Neuronal stem cell (in vitro differentiated cells): ENCODE measurements at regions not wholly inside any gene's neighbourhood (a gene's known extent, or its start where the extent isn't known, plus 50 kb on each side); places are given as distances from the start of the nearest gene placed in this dataset.

Experiments used
- DNase-seq: peaks from one replicate; pipeline ENCODE4 v3.0.0-alpha.2; 2013; ENCODE audit warnings: low spot score
- H2AFZ ChIP-seq: one replicate; pipeline ENCODE4 v1.6.1; 2013; ENCODE audit warnings: mild to moderate bottlenecking, low read length, inconsistent platforms
- H2AK5ac ChIP-seq: 2 replicates; pipeline ENCODE4 v1.6.1; 2013; ENCODE audit warnings: low read depth, mild to moderate bottlenecking, inconsistent platforms, low read length, moderate library complexity, mixed read lengths
- H2BK120ac ChIP-seq: 2 replicates; pipeline ENCODE4 v1.6.1; 2013; ENCODE audit warnings: low read depth, mild to moderate bottlenecking, inconsistent platforms, low read length, moderate library complexity, mixed read lengths
- H2BK12ac ChIP-seq: one replicate; pipeline ENCODE4 v1.6.1; 2013; ENCODE audit warnings: low read length, inconsistent platforms
- H2BK15ac ChIP-seq: 2 replicates; pipeline ENCODE4 v1.6.1; 2013; ENCODE audit warnings: mild to moderate bottlenecking, low read length, inconsistent platforms, mixed read lengths
- H2BK5ac ChIP-seq: one replicate; pipeline ENCODE4 v1.6.1; 2013; ENCODE audit warnings: inconsistent platforms, mild to moderate bottlenecking, low read length, moderate library complexity
- H3K14ac ChIP-seq: one replicate; pipeline ENCODE4 v1.6.1; 2013; ENCODE audit warnings: low read length, inconsistent platforms
- H3K18ac ChIP-seq: 2 replicates; pipeline ENCODE4 v1.6.1; 2013; ENCODE audit warnings: low read length, inconsistent platforms
- H3K23ac ChIP-seq: 2 replicates; pipeline ENCODE4 v1.6.1; 2013; ENCODE audit warnings: low read depth, mild to moderate bottlenecking, mixed read lengths, low read length, inconsistent platforms; ENCODE audit not compliant: poor library complexity
- H3K27ac ChIP-seq: replicated peaks from 3 replicates; pipeline ENCODE4 v1.5.1; 2013; ENCODE audit warnings: low read length, inconsistent platforms
- H3K27me3 ChIP-seq, 3 experiments: 2 replicates each; pipeline ENCODE4 v1.6.1; 2013; ENCODE audit warnings: low read length in 3 of 3, mild to moderate bottlenecking in 2 of 3, inconsistent platforms in 1 of 3, low read depth in 1 of 3, mixed read lengths in 1 of 3, moderate library complexity in 1 of 3; ENCODE audit not compliant: control insufficient read depth in 3 of 3, insufficient read depth in 3 of 3
- H3K36me3 ChIP-seq, 2 donors: replicated peaks in 1 of 2; 2 replicates each; pipeline ENCODE4 v1.6.1; 2013; ENCODE audit warnings: low read length in 2 of 2; ENCODE audit not compliant: control insufficient read depth in 2 of 2, insufficient read depth in 2 of 2
- H3K4ac ChIP-seq: 2 replicates; pipeline ENCODE4 v1.6.1; 2013; ENCODE audit warnings: inconsistent platforms, mild to moderate bottlenecking, low read length, moderate library complexity
- H3K4me1 ChIP-seq, 2 donors: 1 replicate in 1 of 2; 2 replicates in 1 of 2; pipeline ENCODE4 v1.6.1; 2013; ENCODE audit warnings: low read length in 2 of 2, low read depth in 1 of 2; ENCODE audit not compliant: control insufficient read depth in 2 of 2, insufficient read depth in 1 of 2
- H3K4me2 ChIP-seq: one replicate; pipeline ENCODE4 v1.6.1; 2013; ENCODE audit warnings: mild to moderate bottlenecking, low read length, inconsistent platforms; ENCODE audit not compliant: insufficient read depth, poor library complexity, severe bottlenecking
- H3K4me3 ChIP-seq, 2 donors: 2 replicates each; pipeline ENCODE4 v1.5.1; 2013; ENCODE audit warnings: low read length in 2 of 2, mild to moderate bottlenecking in 2 of 2, inconsistent platforms in 1 of 2, moderate library complexity in 1 of 2
- H3K79me1 ChIP-seq: one replicate; pipeline ENCODE4 v1.6.1; 2013; ENCODE audit warnings: low read depth, mild to moderate bottlenecking, inconsistent platforms, low read length, moderate library complexity
- H3K9ac ChIP-seq: one replicate; pipeline ENCODE4 v1.6.1; 2013; ENCODE audit warnings: mild to moderate bottlenecking, low read depth, low read length, inconsistent platforms; ENCODE audit not compliant: poor library complexity
- H3K9me3 ChIP-seq, 2 donors: replicated peaks in 1 of 2; 2 replicates each; pipeline versions ENCODE3 to v1.6.1; 2013; ENCODE audit warnings: low read length in 2 of 2, mild to moderate bottlenecking in 2 of 2, inconsistent platforms in 1 of 2, low read depth in 1 of 2, mixed read lengths in 1 of 2, moderate library complexity in 1 of 2; ENCODE audit not compliant: control insufficient read depth in 2 of 2, insufficient read depth in 1 of 2
- H4K8ac ChIP-seq: one replicate; pipeline ENCODE4 v1.6.1; 2013; ENCODE audit warnings: low read depth, mild to moderate bottlenecking, inconsistent platforms, low read length, moderate library complexity
- H4K91ac ChIP-seq: one replicate; pipeline ENCODE4 v1.6.1; 2013; ENCODE audit warnings: low read length, low read depth, mild to moderate bottlenecking, inconsistent platforms; ENCODE audit not compliant: poor library complexity
- WGBS, 2 donors: extraction: QIAGEN DNeasy Blood & Tissue Kit; methylation state at CpG; one replicate each; pipeline ENCODE4 v1.1.7; 2013; ENCODE audit warnings: missing lambda C conversion rate in 2 of 2, mixed read lengths in 1 of 2; ENCODE audit not compliant: insufficient read length in 2 of 2, insufficient replicate concordance in 1 of 2; ENCODE audit errors: extremely low coverage in 2 of 2; 5-methylcytosine and 5-hydroxymethylcytosine counted together

DNA sequence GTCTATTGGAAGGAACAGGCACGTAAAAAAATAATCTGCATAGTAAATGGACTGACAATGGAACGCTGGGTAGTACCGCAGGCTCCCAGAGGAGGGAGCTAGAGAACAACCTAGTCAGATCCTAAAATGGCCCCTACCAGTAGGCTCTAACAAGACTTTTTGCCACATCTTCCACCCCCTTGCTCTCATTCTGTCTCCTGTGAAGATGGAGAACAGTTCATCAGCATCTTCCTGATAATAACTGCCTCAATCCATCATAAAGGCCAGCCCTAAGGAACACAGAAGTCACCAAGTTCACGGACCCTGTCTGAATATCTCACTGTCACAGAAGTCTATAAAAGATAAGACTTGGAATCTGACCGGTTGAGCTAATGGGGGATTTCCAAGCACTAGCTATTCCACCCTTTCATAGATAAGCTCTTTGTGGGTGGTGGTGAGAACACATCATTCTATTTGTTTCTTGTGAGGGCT lies 133.4 kb downstream of the SLC1A3 start:
- Histone ChIP-seq H3K9me3 (no peaks in the 10 kb centered on the region), H2BK120ac (no peak overlapping the region), H4K8ac (no peak overlapping the region), H3K4ac (no peak overlapping the region), H3K36me3 (no peaks in the 10 kb centered on the region), H3K4me2 (no peak overlapping the region), H2BK5ac (no peak overlapping the region), H2AFZ (peak overlapping the region; percentile 62), H2BK12ac (no peak overlapping the region), H3K4me1 (peaks cover 1 to 4% of the 10 kb centered on the region in 2 donors), H3K14ac (no peak overlapping the region), H3K23ac (no peak overlapping the region), H2AK5ac (no peak overlapping the region), H3K4me3 (no peak overlapping the region), H4K91ac (no peak overlapping the region), H3K27ac (no peak overlapping the region), H3K27me3 (peaks cover 0 to 40% (median 7%) of the 10 kb centered on the region in 3 experiments), H3K18ac (no peak overlapping the region), H3K79me1 (no peaks in the 10 kb centered on the region), H2BK15ac (no peak overlapping the region), H3K9ac (no peak overlapping the region)
- no CpG with 5 or more reads among the region's 5 CpGs for WGBS, 2 donors
- DNase-seq = peak; percentile 73

DNA sequence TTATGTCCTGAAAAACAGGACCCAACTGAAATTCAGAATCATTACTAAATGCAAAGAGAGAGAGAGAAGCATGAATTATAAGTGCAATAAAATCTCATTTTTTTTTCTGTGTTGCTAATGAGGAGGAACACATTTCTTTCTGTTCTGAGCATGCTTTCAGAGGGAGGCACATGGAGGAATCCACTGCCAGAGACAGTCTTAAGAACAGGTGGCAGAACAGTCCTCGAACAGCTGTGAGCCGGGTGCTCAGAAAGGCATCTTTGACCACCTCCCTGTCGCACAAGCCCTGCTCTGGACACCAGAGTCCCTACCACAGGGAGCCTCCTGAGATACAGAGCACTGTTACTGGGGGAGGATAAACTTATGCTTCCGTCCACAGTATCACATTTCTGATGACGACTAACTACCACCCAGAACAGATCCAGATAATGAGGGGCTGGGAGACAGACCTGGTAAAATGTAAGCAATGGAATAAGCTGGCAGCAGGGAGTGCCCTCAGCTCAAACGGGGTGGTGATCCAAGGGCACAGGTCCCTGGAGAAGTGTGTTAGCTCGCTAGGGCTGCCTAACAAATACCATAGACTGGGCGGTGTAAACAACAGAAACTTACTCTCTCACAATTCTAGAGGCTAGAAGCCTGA lies 134.0 kb downstream of the SLC1A3 start:
- Histone ChIP-seq H3K36me3 (no peaks in the 10 kb centered on the region), H2BK120ac (no peak overlapping the region), H3K18ac (no peak overlapping the region), H3K4me3 (no peak overlapping the region), H3K14ac (no peak overlapping the region), H3K23ac (no peak overlapping the region), H2BK5ac (no peak overlapping the region), H4K91ac (no peak overlapping the region), H3K27me3 (peaks cover 0 to 40% (median 13%) of the 10 kb centered on the region in 3 experiments), H3K9ac (no peak overlapping the region), H3K9me3 (no peaks in the 10 kb centered on the region), H3K79me1 (no peaks in the 10 kb centered on the region), H3K4ac (no peak overlapping the region), H2AFZ (peak overlapping the region; percentile 62), H3K4me2 (no peak overlapping the region), H2BK15ac (no peak overlapping the region), H3K27ac (no peak overlapping the region), H4K8ac (no peak overlapping the region), H3K4me1 (peaks cover 2 to 7% of the 10 kb centered on the region in 2 donors), H2BK12ac (no peak overlapping the region), H2AK5ac (no peak overlapping the region)
- WGBS, 2 donors = no CpG with 5 or more reads among the region's 8 CpGs
- DNase-seq = no peak

DNA sequence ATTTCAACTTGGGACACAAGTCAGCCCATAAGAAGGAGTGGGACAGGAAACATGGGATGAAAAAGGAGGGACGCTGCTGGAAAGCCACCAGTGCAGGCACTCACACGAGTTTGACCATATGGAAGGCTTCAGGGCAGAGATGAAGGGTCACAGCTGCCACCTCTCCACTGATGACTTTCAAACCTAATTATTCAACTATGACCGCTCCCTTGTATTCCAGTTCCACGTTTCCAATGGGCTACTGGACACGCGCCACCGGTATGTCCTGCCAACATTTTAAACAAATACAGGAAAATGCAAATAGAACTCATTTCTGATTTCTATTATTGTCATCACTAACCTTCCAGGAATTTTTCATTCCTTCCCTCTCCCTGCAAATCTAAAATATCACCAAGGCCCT lies 134.7 kb downstream of the SLC1A3 start:
- H3K9ac ChIP-seq = no peak overlapping the region
- no peak overlapping the region for H3K27ac ChIP-seq
- H3K36me3 ChIP-seq = no peaks in the 10 kb centered on the region
- no peak overlapping the region for H3K14ac ChIP-seq
- no peak overlapping the region for H3K4me3 ChIP-seq
- no peak overlapping the region for H2AK5ac ChIP-seq
- no peak overlapping the region for H4K91ac ChIP-seq
- no peak for DNase-seq
- H3K18ac ChIP-seq = no peak overlapping the region
- H2AFZ ChIP-seq = no peak overlapping the region
- H3K9me3 ChIP-seq = no peaks in the 10 kb centered on the region
- H4K8ac ChIP-seq = no peak overlapping the region
- no peak overlapping the region for H3K23ac ChIP-seq
- no CpG with 5 or more reads among the region's 7 CpGs for whole genome bisulfite sequencing, 2 donors
- no peak overlapping the region for H2BK15ac ChIP-seq
- H2BK5ac ChIP-seq = no peak overlapping the region
- H3K4me2 ChIP-seq = no peak overlapping the region
- no peak overlapping the region for H2BK120ac ChIP-seq
- H3K4ac ChIP-seq = no peak overlapping the region
- peaks cover 0 to 47% (median 19%) of the 10 kb centered on the region in 3 experiments for H3K27me3 ChIP-seq
- H3K4me1 ChIP-seq = peaks cover 3 to 9% of the 10 kb centered on the region in 2 donors
- no peak overlapping the region for H2BK12ac ChIP-seq
- H3K79me1 ChIP-seq = no peaks in the 10 kb centered on the region

DNA sequence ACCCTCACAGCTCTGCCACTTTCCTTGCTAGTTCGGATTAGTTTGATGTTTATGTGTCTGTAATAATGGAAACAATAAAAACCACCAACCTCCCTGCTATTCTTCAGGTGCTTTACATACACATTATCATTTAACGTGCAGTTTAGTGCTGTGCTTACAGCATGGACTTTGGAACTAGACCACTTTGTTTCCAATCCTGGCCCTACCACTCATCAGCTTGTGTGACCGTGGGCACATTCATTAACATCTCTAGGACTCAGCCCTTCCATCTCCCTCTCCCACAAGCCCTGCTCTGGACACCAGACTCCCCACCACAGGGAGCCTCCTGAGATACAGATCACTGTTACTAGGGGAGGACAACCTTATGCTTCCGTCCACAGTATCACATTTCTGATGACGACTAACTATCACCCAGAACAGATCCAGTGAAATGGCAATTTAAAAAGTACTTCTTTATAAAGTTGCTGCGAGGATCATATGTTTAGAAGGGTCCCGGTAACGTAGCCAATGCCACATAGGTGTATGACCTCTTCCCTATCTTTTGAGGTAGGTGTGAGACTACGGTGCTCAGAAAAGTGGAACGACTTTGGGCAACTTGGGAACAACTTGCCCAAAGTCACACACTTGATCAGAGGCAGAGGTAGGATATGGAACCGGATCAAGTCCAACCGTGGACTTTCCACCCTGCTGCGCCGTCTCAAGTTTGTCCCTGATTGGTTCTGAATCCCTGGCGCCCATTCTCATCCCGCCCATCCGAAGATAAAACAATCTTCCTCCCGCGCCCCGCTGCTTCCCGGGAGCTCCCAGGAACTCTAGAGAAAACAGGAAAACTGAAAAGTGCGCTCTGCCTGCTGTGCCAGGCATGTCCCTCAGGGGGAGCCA lies 132.4 kb upstream of the NIPBL start:
- H3K27me3 ChIP-seq = peaks cover 0 to 64% (median 22%) of the 10 kb centered on the region in 3 experiments
- peak overlapping the region; percentile 94 for H3K4me2 ChIP-seq

More for the DNA sequence above, 132.4 kb upstream of the NIPBL start:
- Histone ChIP-seq H2BK5ac (no peak overlapping the region), H3K36me3 (no peaks in the 10 kb centered on the region), H4K8ac (no peak overlapping the region), H3K79me1 (no peaks in the 10 kb centered on the region), H3K4me3 (peak overlapping the region; percentile 46 to 81), H2BK12ac (no peak overlapping the region), H2AFZ (peak overlapping the region; percentile 90), H3K14ac (no peak overlapping the region), H3K18ac (no peak overlapping the region), H3K9ac (no peak overlapping the region), H3K4ac (no peak overlapping the region), H2BK15ac (no peak overlapping the region), H3K9me3 (no peaks in the 10 kb centered on the region), H4K91ac (no peak overlapping the region), H2BK120ac (no peak overlapping the region), H3K4me1 (peaks cover 3 to 9% of the 10 kb centered on the region in 2 donors), H3K27ac (no peak overlapping the region), H3K23ac (no peak overlapping the region), H2AK5ac (no peak overlapping the region)
- no CpG with 5 or more reads among the region's 22 CpGs for WGBS, 2 donors
- no peak for DNase-seq
